Activated CD8-positive, alpha-beta memory T cell treated with anti-CD3 and anti-CD28 coated beads for 48 hours (primary cell): ENCODE measurements at regions not wholly inside any gene's neighbourhood (a gene's known extent, or its start where the extent isn't known, plus 50 kb on each side); places are given as distances from the start of the nearest gene placed in this dataset.
"Not testable (repeated sequence)": the region's sequence is repeated elsewhere in the genome, so short reads cannot be mapped to it uniquely, and the experiment has no call there.

ENCODE experiments used
- DNase-seq, 3 experiments: peaks; one replicate each; pipeline ENCODE4 v3.0.0-alpha.2; 2020; ENCODE audit warnings: low read depth in 2 of 3, low spot score in 2 of 3

GRCh38 chrX:98028691-98029090, 1145.0 kb downstream of the RPA4 start:
- no peak for DNase-seq

- no peak for DNase-seq
These were observed 1146.2 kb downstream of the RPA4 start for GRCh38 chrX:98029861-98030260.

GRCh38 chrX:98057176-98057575, 1173.5 kb downstream of the RPA4 start:
- no peak for DNase-seq

GRCh38 chrX:98065151-98065550, 1181.4 kb downstream of the RPA4 start:
- no peak for DNase-seq

GRCh38 chrX:98067611-98068010, 1183.9 kb downstream of the RPA4 start:
- DNase-seq: no peak

GRCh38 chrX:98068024-98068580, 1184.4 kb downstream of the RPA4 start:
- DNase-seq: no peak

- no peak for DNase-seq
These were observed 1187.6 kb downstream of the RPA4 start for GRCh38 chrX:98071331-98071730.

- no peak for DNase-seq
These were observed 1193.7 kb downstream of the RPA4 start for GRCh38 chrX:98077440-98077839.

- DNase-seq: no peak
These were observed 1228.0 kb downstream of the RPA4 start for GRCh38 chrX:98111684-98112083.

- no peak for DNase-seq
These were observed 1230.3 kb downstream of the RPA4 start for GRCh38 chrX:98114021-98114420.

- no peak for DNase-seq
These were observed 1257.8 kb downstream of the RPA4 start for GRCh38 chrX:98141466-98141865.

GRCh38 chrX:98191003-98191402, 1307.3 kb downstream of the RPA4 start:
- DNase-seq: no peak

- no peak for DNase-seq
These were observed 1310.3 kb downstream of the RPA4 start for GRCh38 chrX:98194036-98194435.

- no peak for DNase-seq
These were observed 1320.1 kb downstream of the RPA4 start for GRCh38 chrX:98203800-98204199.

- DNase-seq: no peak
These were observed 1324.2 kb downstream of the RPA4 start for GRCh38 chrX:98207947-98208346.

- no peak for DNase-seq
These were observed 1347.3 kb downstream of the RPA4 start for GRCh38 chrX:98231003-98231402.

GRCh38 chrX:98240061-98240460, 1356.4 kb downstream of the RPA4 start:
- DNase-seq: not testable (repeated sequence)

- DNase-seq: no peak
These were observed 1379.4 kb downstream of the RPA4 start for GRCh38 chrX:98263135-98263534.

GRCh38 chrX:98289726-98290125, 1406.0 kb downstream of the RPA4 start:
- no peak for DNase-seq

- DNase-seq: no peak
These were observed 1410.6 kb downstream of the RPA4 start for GRCh38 chrX:98294310-98294709.

- DNase-seq: no peak
These were observed 1412.4 kb downstream of the RPA4 start for GRCh38 chrX:98296129-98296528.

- no peak for DNase-seq
These were observed 1416.1 kb downstream of the RPA4 start for GRCh38 chrX:98299785-98300184.

- not testable (repeated sequence) for DNase-seq
These were observed 1416.8 kb downstream of the RPA4 start for GRCh38 chrX:98300536-98300935.

- no peak for DNase-seq
These were observed 1447.7 kb downstream of the RPA4 start for GRCh38 chrX:98331407-98331806.
